ENCODE measurements at regions not wholly inside any gene's neighbourhood (a gene's known extent, or its start where the extent isn't known, plus 50 kb on each side); places are given as distances from the start of the nearest gene placed in this dataset.
"Not testable (repeated sequence)": the region's sequence is repeated elsewhere in the genome, so short reads cannot be mapped to it uniquely, and the experiment has no call there.

GRCh38 chr6:10080561-10080960, 334.3 kb downstream of the TFAP2A start:
- H3K4me2 ChIP-seq (replicated peaks; ENCODE audit: extremely low read depth, low read length, poor library complexity, severe bottlenecking): no peak overlapping the region
- Mint-ChIP-seq H3K4me3 (no peak overlapping the region), H3K4me1 (peaks cover 52% of the 10 kb centered on the region), H3K27ac (peak overlapping the region in 6 of 7 donors; percentile 91 to 98 (median 93)), H3K27me3 (ENCODE audit: low read depth in 3 of 3) (peaks cover 0 to 1% (median 0%) of the 10 kb centered on the region in 3 donors), H3K36me3 (no peaks in the 10 kb centered on the region), H3K9me3 (peaks cover 0 to 5% (median 3%) of the 10 kb centered on the region in 7 donors)
- peak in 1 of 3 donors; percentile 14 for DNase-seq
- WGBS (ENCODE audit: insufficient coverage): 88% methylated on average over 1 of the region's 4 CpGs
- H3K4me1 ChIP-seq (ENCODE audit: control insufficient read depth in 1 of 2, insufficient read depth in 2 of 2, low read length in 2 of 2): peaks cover 51 to 52% of the 10 kb centered on the region in 2 donors
- H3K27me3 ChIP-seq (ENCODE audit: control insufficient read depth in 2 of 2, insufficient read depth in 2 of 2, low read length in 2 of 2): no peaks in the 10 kb centered on the region
- no peak overlapping the region for H3K9ac ChIP-seq (ENCODE audit: insufficient read depth, low read length, poor library complexity, severe bottlenecking)
- peak overlapping the region; percentile 64 to 89 for H3K27ac ChIP-seq (ENCODE audit: low read depth in 1 of 2, low read length in 2 of 2)
- H2AFZ ChIP-seq (ENCODE audit: insufficient read depth, low read depth, low read length, poor library complexity, severe bottlenecking): no peak overlapping the region
- no peaks in the 10 kb centered on the region for H4K20me1 ChIP-seq (ENCODE audit: insufficient read depth, low read length)
- no peak overlapping the region for H3K4me3 ChIP-seq (replicated peaks in 1 of 3; ENCODE audit: low read depth in 2 of 3, low read length in 3 of 3)
- H3K79me2 ChIP-seq (ENCODE audit: insufficient read depth, low read length): no peaks in the 10 kb centered on the region
- no peaks in the 10 kb centered on the region for H3K9me3 ChIP-seq (replicated peaks in 1 of 2; ENCODE audit: control insufficient read depth in 1 of 2, insufficient read depth in 1 of 2, low read length in 2 of 2)
- H3K36me3 ChIP-seq (replicated peaks in 1 of 2; ENCODE audit: control insufficient read depth in 1 of 2, insufficient read depth in 2 of 2, low read length in 2 of 2): no peaks in the 10 kb centered on the region
- intact Hi-C loops (cut with micrococcal nuclease): no loop called here
- no peak for TF ChIP-seq CTCF (IDR thresholded peaks at IDR 0.05)

- no peaks in the 10 kb centered on the region for H3K79me2 ChIP-seq (ENCODE audit: insufficient read depth, low read length)
- Mint-ChIP-seq H3K36me3 (no peaks in the 10 kb centered on the region), H3K27me3 (ENCODE audit: low read depth in 3 of 3) (peaks cover 0 to 1% (median 0%) of the 10 kb centered on the region in 3 donors), H3K4me1 (peaks cover 35% of the 10 kb centered on the region), H3K27ac (no peak overlapping the region), H3K9me3 (peaks cover 0 to 9% (median 5%) of the 10 kb centered on the region in 7 donors), H3K4me3 (no peak overlapping the region)
- H3K9ac ChIP-seq (ENCODE audit: insufficient read depth, low read length, poor library complexity, severe bottlenecking): no peak overlapping the region
- H4K20me1 ChIP-seq (ENCODE audit: insufficient read depth, low read length): no peaks in the 10 kb centered on the region
- no peak for DNase-seq
- peaks cover 35 to 36% of the 10 kb centered on the region in 2 donors for H3K4me1 ChIP-seq (ENCODE audit: control insufficient read depth in 1 of 2, insufficient read depth in 2 of 2, low read length in 2 of 2)
- TF ChIP-seq CTCF (IDR thresholded peaks at IDR 0.05): no peak
- no peaks in the 10 kb centered on the region for H3K27me3 ChIP-seq (ENCODE audit: control insufficient read depth in 2 of 2, insufficient read depth in 2 of 2, low read length in 2 of 2)
- H3K27ac ChIP-seq (ENCODE audit: low read depth in 1 of 2, low read length in 2 of 2): no peak overlapping the region
- no peaks in the 10 kb centered on the region for H3K36me3 ChIP-seq (replicated peaks in 1 of 2; ENCODE audit: control insufficient read depth in 1 of 2, insufficient read depth in 2 of 2, low read length in 2 of 2)
- intact Hi-C loops (cut with micrococcal nuclease): no loop called here
- H3K4me3 ChIP-seq (replicated peaks in 1 of 3; ENCODE audit: low read depth in 2 of 3, low read length in 3 of 3): no peak overlapping the region
- peaks cover 0 to 2% of the 10 kb centered on the region in 2 donors for H3K9me3 ChIP-seq (replicated peaks in 1 of 2; ENCODE audit: control insufficient read depth in 1 of 2, insufficient read depth in 1 of 2, low read length in 2 of 2)
- no peak overlapping the region for H2AFZ ChIP-seq (ENCODE audit: insufficient read depth, low read depth, low read length, poor library complexity, severe bottlenecking)
- H3K4me2 ChIP-seq (replicated peaks; ENCODE audit: extremely low read depth, low read length, poor library complexity, severe bottlenecking): no peak overlapping the region
- WGBS (ENCODE audit: insufficient coverage): 83% methylated on average over 2 of the region's 6 CpGs
Observed at GRCh38 chr6:10078581-10078980, 336.3 kb downstream of the TFAP2A start.

GRCh38 chr6:10074726-10075125, 340.1 kb downstream of the TFAP2A start:
- H3K9ac ChIP-seq (ENCODE audit: insufficient read depth, low read length, poor library complexity, severe bottlenecking); H3K27me3 Mint-ChIP-seq (ENCODE audit: low read depth in 3 of 3); intact Hi-C loops (cut with micrococcal nuclease): not testable (repeated sequence)

More at GRCh38 chr6:10074726-10075125, 340.1 kb downstream of the TFAP2A start:
- not testable (repeated sequence) for H3K27ac ChIP-seq (ENCODE audit: low read depth in 1 of 2, low read length in 2 of 2); DNase-seq; H3K36me3 ChIP-seq (replicated peaks in 1 of 2; ENCODE audit: control insufficient read depth in 1 of 2, insufficient read depth in 2 of 2, low read length in 2 of 2); H3K9me3 ChIP-seq (replicated peaks in 1 of 2; ENCODE audit: control insufficient read depth in 1 of 2, insufficient read depth in 1 of 2, low read length in 2 of 2); H3K79me2 ChIP-seq (ENCODE audit: insufficient read depth, low read length); H3K36me3 Mint-ChIP-seq; H3K4me3 Mint-ChIP-seq; H2AFZ ChIP-seq (ENCODE audit: insufficient read depth, low read depth, low read length, poor library complexity, severe bottlenecking); H3K9me3 Mint-ChIP-seq; H3K4me2 ChIP-seq (replicated peaks; ENCODE audit: extremely low read depth, low read length, poor library complexity, severe bottlenecking); H4K20me1 ChIP-seq (ENCODE audit: insufficient read depth, low read length); H3K4me3 ChIP-seq (replicated peaks in 1 of 3; ENCODE audit: low read depth in 2 of 3, low read length in 3 of 3); H3K27ac Mint-ChIP-seq; H3K4me1 Mint-ChIP-seq; H3K4me1 ChIP-seq (ENCODE audit: control insufficient read depth in 1 of 2, insufficient read depth in 2 of 2, low read length in 2 of 2); H3K27me3 ChIP-seq (ENCODE audit: control insufficient read depth in 2 of 2, insufficient read depth in 2 of 2, low read length in 2 of 2)
- 97% methylated on average over 41 of the region's 45 CpGs for WGBS (ENCODE audit: insufficient coverage)
